A673 (cell line): ENCODE measurements at regions not wholly inside any gene's neighbourhood (a gene's known extent, or its start where the extent isn't known, plus 50 kb on each side); places are given as distances from the start of the nearest gene placed in this dataset.

ENCODE experiments used
- CTCF ChIP-seq: fragments of 300-800, 200-600 bp; sonication (generic); conservative IDR thresholded peaks from 2 replicates; pipeline ENCODE4 v1.5.1; 2017; ENCODE audit warnings: low read depth, mild to moderate bottlenecking, antibody characterized with exemption, low read length, moderate library complexity, mixed read lengths
- EZH2 ChIP-seq: fragments of 200-600 bp; sonication (generic); IDR thresholded peaks from 2 replicates; pipeline ENCODE4 v1.6.1; 2017; ENCODE audit warnings: borderline replicate concordance, low read depth, mild to moderate bottlenecking, mixed read lengths, antibody characterized with exemption, low read length; ENCODE audit not compliant: poor library complexity, severe bottlenecking

GRCh38 chr10:83753490-83753889 lies 385.8 kb upstream of the GHITM start:
- TF ChIP-seq EZH2 (no peak), CTCF (no peak)
